Mesenchymal stem cell (in vitro differentiated cells and primary cell): ENCODE measurements at regions not wholly inside any gene's neighbourhood (a gene's known extent, or its start where the extent isn't known, plus 50 kb on each side); places are given as distances from the start of the nearest gene placed in this dataset.

Source experiments
- DNase-seq: peaks from one replicate; pipeline ENCODE4 v3.0.0-alpha.2; 2013
- H2AFZ ChIP-seq: one replicate; pipeline ENCODE4 v1.6.1; 2013; ENCODE audit warnings: low read depth, mild to moderate bottlenecking, control low read depth, inconsistent platforms, low read length, moderate library complexity
- H2AK5ac ChIP-seq: 2 replicates; pipeline ENCODE4 v1.6.1; 2013; ENCODE audit warnings: low read length, moderate library complexity, mild to moderate bottlenecking, inconsistent platforms; ENCODE audit not compliant: severe bottlenecking
- H2BK120ac ChIP-seq: one replicate; pipeline ENCODE4 v1.6.1; 2013; ENCODE audit warnings: low read depth, mild to moderate bottlenecking, inconsistent platforms, low read length, moderate library complexity
- H2BK12ac ChIP-seq, 2 experiments: one replicate each; pipeline ENCODE4 v1.6.1; 2013; ENCODE audit warnings: inconsistent platforms in 2 of 2, low read length in 2 of 2, mild to moderate bottlenecking in 2 of 2, moderate library complexity in 2 of 2, control low read depth in 1 of 2
- H2BK15ac ChIP-seq: one replicate; pipeline ENCODE4 v1.6.1; 2013; ENCODE audit warnings: mild to moderate bottlenecking, low read depth, inconsistent platforms; ENCODE audit not compliant: poor library complexity, severe bottlenecking
- H2BK5ac ChIP-seq: 2 replicates; pipeline ENCODE4 v1.6.1; 2013; ENCODE audit warnings: low read depth, mild to moderate bottlenecking, low read length, control low read depth, inconsistent platforms; ENCODE audit not compliant: poor library complexity, severe bottlenecking
- H3K14ac ChIP-seq, 2 experiments: one replicate each; pipeline ENCODE4 v1.6.1; 2013; ENCODE audit warnings: inconsistent platforms in 2 of 2, low read length in 2 of 2, control low read depth in 1 of 2, mild to moderate bottlenecking in 1 of 2, moderate library complexity in 1 of 2
- H3K18ac ChIP-seq, 2 experiments: one replicate each; pipeline ENCODE4 v1.6.1; 2013; ENCODE audit warnings: inconsistent platforms in 2 of 2, low read length in 2 of 2, control low read depth in 1 of 2, low read depth in 1 of 2, mild to moderate bottlenecking in 1 of 2
- H3K23ac ChIP-seq, 2 experiments: one replicate each; pipeline ENCODE4 v1.6.1; 2013; ENCODE audit warnings: inconsistent platforms in 2 of 2, low read length in 2 of 2, mild to moderate bottlenecking in 2 of 2, moderate library complexity in 2 of 2, control low read depth in 1 of 2
- H3K27ac ChIP-seq: 2 replicates; pipeline ENCODE4 v1.5.1; 2013; ENCODE audit warnings: mild to moderate bottlenecking, moderate library complexity, low read length, control low read depth, inconsistent platforms; ENCODE audit not compliant: poor library complexity, severe bottlenecking
- H3K27me3 ChIP-seq, 2 experiments: 2 replicates each; pipeline versions ENCODE4 v1.6.1 to v1.7.0; 2013; ENCODE audit warnings: low read length in 2 of 2, mild to moderate bottlenecking in 2 of 2, moderate library complexity in 2 of 2, control low read depth in 1 of 2, inconsistent platforms in 1 of 2; ENCODE audit not compliant: control insufficient read depth in 1 of 2, insufficient read depth in 1 of 2
- H3K36me3 ChIP-seq, 2 experiments: 2 replicates each; pipeline versions ENCODE4 v1.6.1 to v1.7.0; 2013; ENCODE audit warnings: low read length in 2 of 2, control low read depth in 1 of 2, inconsistent platforms in 1 of 2, low read depth in 1 of 2, mild to moderate bottlenecking in 1 of 2; ENCODE audit not compliant: insufficient read depth in 2 of 2, control insufficient read depth in 1 of 2
- H3K4ac ChIP-seq, 2 experiments: one replicate each; pipeline ENCODE4 v1.6.1; 2013; ENCODE audit warnings: inconsistent platforms in 2 of 2, low read length in 2 of 2, mild to moderate bottlenecking in 2 of 2, moderate library complexity in 2 of 2, control low read depth in 1 of 2, low read depth in 1 of 2
- H3K4me1 ChIP-seq: 2 replicates; pipeline ENCODE4 v1.6.1; 2013; ENCODE audit warnings: low read depth, low read length, control low read depth; ENCODE audit not compliant: control insufficient read depth, insufficient read depth
- H3K4me2 ChIP-seq: 2 replicates; pipeline ENCODE4 v1.6.1; 2013; ENCODE audit warnings: low read length, mild to moderate bottlenecking, inconsistent platforms; ENCODE audit not compliant: poor library complexity, severe bottlenecking
- H3K4me3 ChIP-seq, 2 experiments: 2 replicates each; pipeline versions ENCODE4 v1.5.1 to v1.7.0; 2013; ENCODE audit warnings: low read length in 2 of 2, mild to moderate bottlenecking in 2 of 2, control low read depth in 1 of 2, low read depth in 1 of 2; ENCODE audit not compliant: insufficient read depth in 1 of 2
- H3K79me1 ChIP-seq: replicated peaks from 2 replicates; pipeline ENCODE4 v1.6.1; 2013; ENCODE audit warnings: mild to moderate bottlenecking, control low read depth, low read length, inconsistent platforms; ENCODE audit not compliant: poor library complexity, severe bottlenecking
- H3K9ac ChIP-seq: 2 replicates; pipeline ENCODE4 v1.7.0; 2013; ENCODE audit warnings: mild to moderate bottlenecking, low read length, moderate library complexity
- H3K9me3 ChIP-seq: 2 replicates; pipeline ENCODE4 v1.7.0; 2013; ENCODE audit warnings: mild to moderate bottlenecking, low read length; ENCODE audit not compliant: control insufficient read depth
- H4K8ac ChIP-seq: one replicate; pipeline ENCODE4 v1.6.1; 2013; ENCODE audit warnings: inconsistent platforms, mild to moderate bottlenecking, low read length, moderate library complexity
- H4K91ac ChIP-seq: one replicate; pipeline ENCODE4 v1.6.1; 2013; ENCODE audit warnings: mild to moderate bottlenecking, low read length, inconsistent platforms
- WGBS: methylation state at CpG from one replicate; pipeline ENCODE4 v1.1.7; 2013; ENCODE audit warnings: mixed read lengths; 5-methylcytosine and 5-hydroxymethylcytosine counted together

- Histone ChIP-seq H2BK120ac (no peak overlapping the region), H3K4me1 (no peaks in the 10 kb centered on the region), H3K4me2 (no peak overlapping the region), H3K27me3 (peaks cover 11 to 14% of the 10 kb centered on the region in 2 experiments), H3K27ac (no peak overlapping the region), H2BK15ac (no peak overlapping the region), H3K79me1 (no peaks in the 10 kb centered on the region), H3K23ac (no peak overlapping the region), H2AFZ (no peak overlapping the region), H3K9me3 (no peaks in the 10 kb centered on the region), H3K4ac (no peak overlapping the region), H2BK5ac (no peak overlapping the region), H3K14ac (no peak overlapping the region), H3K9ac (no peak overlapping the region), H2BK12ac (no peak overlapping the region), H3K18ac (no peak overlapping the region), H2AK5ac (no peak overlapping the region), H4K8ac (no peak overlapping the region), H4K91ac (no peak overlapping the region), H3K36me3 (no peaks in the 10 kb centered on the region), H3K4me3 (no peak overlapping the region)
- no peak for DNase-seq
- WGBS: 89% methylated on average over 6 of the region's 6 CpGs
Measured at GRCh38 chr15:98433346-98433745, 215.0 kb upstream of the IGF1R start.

GRCh38 chr15:98433856-98434255 lies 214.5 kb upstream of the IGF1R start:
- no peak overlapping the region for H2AFZ ChIP-seq

DNA sequence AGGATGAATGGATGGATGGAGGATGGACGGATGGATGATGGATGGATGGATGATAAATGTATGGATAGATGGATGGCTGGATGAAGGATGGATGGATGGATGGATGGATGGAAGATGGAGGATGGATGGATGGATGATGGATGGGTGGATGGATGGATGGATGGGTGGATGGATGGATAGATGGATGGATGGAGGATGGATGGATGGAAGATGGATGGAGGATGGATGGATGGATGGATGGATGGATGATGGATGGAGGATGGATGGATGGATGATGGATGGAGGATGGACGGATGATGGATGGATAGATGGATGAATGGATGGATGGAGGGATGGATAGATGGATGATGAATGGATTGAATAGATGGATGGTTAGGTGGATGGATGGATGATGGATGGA lies 210.6 kb upstream of the IGF1R start:
- H3K4me1 ChIP-seq: no peaks in the 10 kb centered on the region
- WGBS: 80% methylated on average over 2 of the region's 2 CpGs

More at GRCh38 chr15:98433856-98434255, 214.5 kb upstream of the IGF1R start:
- no peak overlapping the region for H2BK5ac ChIP-seq
- no peak overlapping the region for H2AK5ac ChIP-seq
- no peak overlapping the region for H4K8ac ChIP-seq
- no peak overlapping the region for H2BK120ac ChIP-seq
- no peak overlapping the region for H3K23ac ChIP-seq
- H3K27ac ChIP-seq: no peak overlapping the region
- no peaks in the 10 kb centered on the region for H3K4me1 ChIP-seq
- no peak overlapping the region for H4K91ac ChIP-seq
- no peak overlapping the region for H3K9ac ChIP-seq
- 85% methylated on average over 10 of the region's 10 CpGs for WGBS
- no peak overlapping the region for H3K4ac ChIP-seq
- H3K9me3 ChIP-seq: no peaks in the 10 kb centered on the region
- peaks cover 11 to 14% of the 10 kb centered on the region in 2 experiments for H3K27me3 ChIP-seq
- H3K36me3 ChIP-seq: no peaks in the 10 kb centered on the region
- H3K4me3 ChIP-seq: no peak overlapping the region
- H3K79me1 ChIP-seq: no peaks in the 10 kb centered on the region
- H3K14ac ChIP-seq: no peak overlapping the region
- H3K4me2 ChIP-seq: no peak overlapping the region
- no peak overlapping the region for H2BK12ac ChIP-seq
- DNase-seq: no peak
- H3K18ac ChIP-seq: no peak overlapping the region
- H2BK15ac ChIP-seq: no peak overlapping the region

DNA sequence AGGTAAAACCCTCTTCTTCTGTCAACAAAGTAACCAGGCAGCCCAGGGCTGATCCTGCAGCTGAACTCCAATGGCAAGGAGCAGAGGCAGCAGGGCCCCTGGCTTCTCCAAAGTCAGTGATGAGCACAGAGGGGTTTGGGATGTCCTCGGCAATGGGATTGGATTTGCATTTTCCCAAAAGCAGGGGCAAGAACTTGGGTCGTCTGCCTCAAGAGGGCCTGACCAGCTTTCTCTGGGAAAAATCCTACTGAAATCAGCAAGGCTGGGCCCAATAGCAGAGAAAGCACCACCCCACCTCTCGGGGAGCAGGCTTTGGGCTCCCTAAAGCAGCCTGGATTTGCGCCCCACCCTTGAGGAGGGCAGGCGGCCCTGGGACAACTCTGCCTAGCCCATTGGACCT lies 210.0 kb upstream of the IGF1R start:
- DNase-seq: no peak
- Histone ChIP-seq H2BK120ac (no peak overlapping the region), H3K23ac (no peak overlapping the region), H2BK5ac (no peak overlapping the region), H4K8ac (no peak overlapping the region), H3K14ac (no peak overlapping the region), H3K36me3 (no peaks in the 10 kb centered on the region), H2BK15ac (no peak overlapping the region), H2AFZ (no peak overlapping the region), H3K18ac (no peak overlapping the region), H3K4me1 (no peaks in the 10 kb centered on the region), H3K9ac (no peak overlapping the region), H2AK5ac (no peak overlapping the region), H3K4ac (no peak overlapping the region), H3K9me3 (no peaks in the 10 kb centered on the region), H2BK12ac (no peak overlapping the region), H3K27ac (no peak overlapping the region), H3K4me3 (no peak overlapping the region), H3K4me2 (no peak overlapping the region), H3K79me1 (no peaks in the 10 kb centered on the region), H4K91ac (no peak overlapping the region), H3K27me3 (peaks cover 7 to 8% of the 10 kb centered on the region in 2 experiments)
- WGBS: 80% methylated on average over 5 of the region's 5 CpGs

More for the DNA sequence above, 210.6 kb upstream of the IGF1R start:
- H3K79me1 ChIP-seq: no peaks in the 10 kb centered on the region
- no peak overlapping the region for H3K18ac ChIP-seq
- H2BK120ac ChIP-seq: no peak overlapping the region
- no peak overlapping the region for H3K9ac ChIP-seq
- no peak overlapping the region for H4K91ac ChIP-seq
- no peak overlapping the region for H3K23ac ChIP-seq
- H3K4ac ChIP-seq: no peak overlapping the region
- H2BK15ac ChIP-seq: no peak overlapping the region
- H3K9me3 ChIP-seq: no peaks in the 10 kb centered on the region
- no peak overlapping the region for H2BK5ac ChIP-seq
- no peak overlapping the region for H2AFZ ChIP-seq
- H3K36me3 ChIP-seq: no peaks in the 10 kb centered on the region
- H4K8ac ChIP-seq: no peak overlapping the region
- H3K4me3 ChIP-seq: no peak overlapping the region
- no peak overlapping the region for H3K27ac ChIP-seq
- H3K4me2 ChIP-seq: no peak overlapping the region
- DNase-seq: no peak
- peaks cover 7 to 8% of the 10 kb centered on the region in 2 experiments for H3K27me3 ChIP-seq
- no peak overlapping the region for H2BK12ac ChIP-seq
- H3K14ac ChIP-seq: no peak overlapping the region
- no peak overlapping the region for H2AK5ac ChIP-seq
